C4-2B (cell line): ENCODE measurements at regions not wholly inside any gene's neighbourhood (a gene's known extent, or its start where the extent isn't known, plus 50 kb on each side); places are given as distances from the start of the nearest gene placed in this dataset.

Source experiments
- ZFX ChIP-seq: fragments of 450-650 bp; IDR thresholded peaks from 2 replicates; pipeline ENCODE4 v1.6.1; 2017
- TF ChIP-seq, protein P1 (sequence below): fragments of 450-650 bp; conservative IDR thresholded peaks from 2 replicates; pipeline ENCODE4 v1.5.1; 2017; ENCODE audit warnings: mild to moderate bottlenecking

DNA sequence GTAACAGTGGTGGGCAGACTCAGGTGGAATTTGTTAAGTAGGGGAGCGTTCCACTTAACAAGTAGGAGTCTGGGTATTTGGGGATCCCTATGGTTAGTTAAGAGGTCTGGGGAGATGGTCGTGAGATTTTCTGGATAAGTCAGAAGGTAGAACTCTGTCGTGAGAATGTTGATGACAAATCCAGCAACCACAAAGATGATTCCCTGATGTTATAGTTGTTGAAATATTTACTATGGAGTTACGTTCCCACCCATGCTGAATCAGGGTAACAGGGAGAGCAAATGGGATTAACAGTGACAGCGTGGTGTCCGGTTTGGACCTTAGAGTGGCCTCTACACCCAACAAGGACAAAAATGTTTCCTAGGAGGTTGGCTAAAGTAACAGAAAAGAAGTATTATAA, 110.8 kb downstream of the MFSD1 start:
- TF ChIP-seq, protein P1, sequence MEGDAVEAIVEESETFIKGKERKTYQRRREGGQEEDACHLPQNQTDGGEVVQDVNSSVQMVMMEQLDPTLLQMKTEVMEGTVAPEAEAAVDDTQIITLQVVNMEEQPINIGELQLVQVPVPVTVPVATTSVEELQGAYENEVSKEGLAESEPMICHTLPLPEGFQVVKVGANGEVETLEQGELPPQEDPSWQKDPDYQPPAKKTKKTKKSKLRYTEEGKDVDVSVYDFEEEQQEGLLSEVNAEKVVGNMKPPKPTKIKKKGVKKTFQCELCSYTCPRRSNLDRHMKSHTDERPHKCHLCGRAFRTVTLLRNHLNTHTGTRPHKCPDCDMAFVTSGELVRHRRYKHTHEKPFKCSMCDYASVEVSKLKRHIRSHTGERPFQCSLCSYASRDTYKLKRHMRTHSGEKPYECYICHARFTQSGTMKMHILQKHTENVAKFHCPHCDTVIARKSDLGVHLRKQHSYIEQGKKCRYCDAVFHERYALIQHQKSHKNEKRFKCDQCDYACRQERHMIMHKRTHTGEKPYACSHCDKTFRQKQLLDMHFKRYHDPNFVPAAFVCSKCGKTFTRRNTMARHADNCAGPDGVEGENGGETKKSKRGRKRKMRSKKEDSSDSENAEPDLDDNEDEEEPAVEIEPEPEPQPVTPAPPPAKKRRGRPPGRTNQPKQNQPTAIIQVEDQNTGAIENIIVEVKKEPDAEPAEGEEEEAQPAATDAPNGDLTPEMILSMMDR: no peak; the same call in 1 of the 2 replicates
- TF ChIP-seq ZFX: no peak
